ENCODE measurements at regions not wholly inside any gene's neighbourhood (a gene's known extent, or its start where the extent isn't known, plus 50 kb on each side); places are given as distances from the start of the nearest gene placed in this dataset.

- no peak for TF ChIP-seq FOXM1 (IDR thresholded peaks at IDR 0.05; ENCODE audit: borderline replicate concordance)
- TF ChIP-seq SP1 (IDR thresholded peaks at IDR 0.05), result no peak
- TF ChIP-seq ELF4 (IDR thresholded peaks at IDR 0.05), result no peak
- TF ChIP-seq HDGF (IDR thresholded peaks at IDR 0.05; ENCODE audit: borderline replicate concordance), result no peak
- no peak for TF ChIP-seq L3MBTL2 (conservative IDR thresholded peaks at IDR 0.05)
- TF ChIP-seq SUZ12 (IDR thresholded peaks at IDR 0.05), result no peak
- TF ChIP-seq TARDBP (IDR thresholded peaks at IDR 0.05), result no peak
These were observed 170.0 kb upstream of the ATP5MC3 start for GRCh38 chr2:175351512-175351911.
